SK-N-MC (cell line): ENCODE measurements at regions not wholly inside any gene's neighbourhood (a gene's known extent, or its start where the extent isn't known, plus 50 kb on each side); places are given as distances from the start of the nearest gene placed in this dataset.

Experiments
- EZH2 ChIP-seq: fragments of 200-600 bp; sonication (generic); IDR thresholded peaks from one replicate; pipeline ENCODE4 v1.6.1; 2017; ENCODE audit warnings: antibody characterized with exemption
- POLR2AphosphoS5 ChIP-seq: IDR thresholded peaks from 2 replicates; pipeline ENCODE4 v1.6.1; 2012; ENCODE audit warnings: mild to moderate bottlenecking, low read depth, low read length, borderline replicate concordance

DNA sequence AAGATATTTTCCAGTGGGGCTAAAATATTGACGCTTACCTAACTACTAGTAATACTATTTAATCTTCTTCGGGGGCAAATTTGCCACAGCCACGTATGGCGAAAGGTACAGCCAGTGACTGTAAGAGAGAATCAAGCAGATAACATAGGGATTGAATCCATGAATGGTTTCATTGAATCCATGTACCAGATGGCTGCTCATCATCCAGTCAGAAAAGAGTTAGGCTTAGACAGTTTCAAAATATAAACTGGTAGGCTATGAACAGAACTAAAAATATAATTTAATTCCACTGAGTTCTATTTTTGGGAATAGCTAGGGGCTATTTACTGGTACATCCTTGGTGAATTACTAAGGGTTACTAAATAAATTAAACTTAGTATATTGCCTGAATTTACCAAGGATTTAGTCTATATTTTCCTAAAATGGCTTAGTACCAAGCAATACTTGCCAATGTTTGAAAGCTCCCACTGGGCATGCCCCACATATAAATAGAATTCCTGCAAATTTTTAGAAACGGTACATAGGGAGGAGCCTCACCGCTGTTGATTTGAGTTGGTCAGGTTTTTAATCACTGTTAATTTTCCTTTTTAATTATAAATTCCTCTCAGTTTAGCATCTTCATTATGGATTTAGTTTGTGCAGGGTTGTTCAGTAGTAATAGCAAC lies 55.8 kb upstream of the VLDLR start:
- TF ChIP-seq EZH2 = no peak
- TF ChIP-seq POLR2AphosphoS5 = no peak
